PC-9 (cell line): ENCODE measurements at regions not wholly inside any gene's neighbourhood (a gene's known extent, or its start where the extent isn't known, plus 50 kb on each side); places are given as distances from the start of the nearest gene placed in this dataset.

Experiments used
- EZH2 ChIP-seq: fragments of 200-600 bp; sonication (generic); IDR thresholded peaks from 2 replicates; pipeline ENCODE4 v1.8.0; 2017; ENCODE audit warnings: antibody characterized with exemption, low read depth
- TF ChIP-seq, protein P1 (sequence below): fragments of 200-600 bp; sonication (generic); conservative IDR thresholded peaks from 2 replicates; pipeline ENCODE4 v1.6.1; 2017; ENCODE audit warnings: mixed run types, antibody characterized with exemption, mild to moderate bottlenecking, moderate library complexity

DNA sequence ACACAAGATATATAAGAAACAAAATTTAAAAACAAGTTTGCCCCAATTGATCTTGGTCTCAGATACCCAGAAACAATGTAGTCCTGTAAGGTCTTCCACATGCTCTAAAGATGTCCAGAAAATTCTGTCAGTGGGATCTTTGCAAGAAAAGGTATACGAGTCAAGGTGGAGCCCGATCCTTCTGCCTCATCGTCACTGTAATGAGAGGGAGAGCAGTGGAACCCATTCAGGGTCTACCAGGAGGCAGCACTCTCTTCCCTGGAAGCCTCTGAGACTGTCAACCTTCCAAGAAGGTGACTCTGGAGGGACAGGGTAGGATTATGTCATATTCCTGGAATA lies 112.8 kb downstream of the JCAD start:
- TF ChIP-seq, protein P1, sequence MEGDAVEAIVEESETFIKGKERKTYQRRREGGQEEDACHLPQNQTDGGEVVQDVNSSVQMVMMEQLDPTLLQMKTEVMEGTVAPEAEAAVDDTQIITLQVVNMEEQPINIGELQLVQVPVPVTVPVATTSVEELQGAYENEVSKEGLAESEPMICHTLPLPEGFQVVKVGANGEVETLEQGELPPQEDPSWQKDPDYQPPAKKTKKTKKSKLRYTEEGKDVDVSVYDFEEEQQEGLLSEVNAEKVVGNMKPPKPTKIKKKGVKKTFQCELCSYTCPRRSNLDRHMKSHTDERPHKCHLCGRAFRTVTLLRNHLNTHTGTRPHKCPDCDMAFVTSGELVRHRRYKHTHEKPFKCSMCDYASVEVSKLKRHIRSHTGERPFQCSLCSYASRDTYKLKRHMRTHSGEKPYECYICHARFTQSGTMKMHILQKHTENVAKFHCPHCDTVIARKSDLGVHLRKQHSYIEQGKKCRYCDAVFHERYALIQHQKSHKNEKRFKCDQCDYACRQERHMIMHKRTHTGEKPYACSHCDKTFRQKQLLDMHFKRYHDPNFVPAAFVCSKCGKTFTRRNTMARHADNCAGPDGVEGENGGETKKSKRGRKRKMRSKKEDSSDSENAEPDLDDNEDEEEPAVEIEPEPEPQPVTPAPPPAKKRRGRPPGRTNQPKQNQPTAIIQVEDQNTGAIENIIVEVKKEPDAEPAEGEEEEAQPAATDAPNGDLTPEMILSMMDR, result no peak
- no peak for TF ChIP-seq EZH2
